K562 (cell line): ENCODE measurements at regions not wholly inside any gene's neighbourhood (a gene's known extent, or its start where the extent isn't known, plus 50 kb on each side); places are given as distances from the start of the nearest gene placed in this dataset.

Experiments
- ATAC-seq: fragments of 200-7000 bp; cut with Tn5 transposase; 3 replicates; pipeline ENCODE4 v1.9.1; 2020; ENCODE audit warnings: moderate library complexity
- BruUV-seq: library from RNA; stranded (reverse); fragments of 400-500 nt; replicated peaks from 2 replicates; lab custom pipeline; 2021; lab: Mats Ljungman, UMichigan
- CTCF ChIA-PET: fragments of 300-600 bp; formaldehyde crosslinking; extraction: SDS; loops from one replicate; lab custom pipeline; 2021; ENCODE audit warnings: low intra/inter-chr PET ratio; lab: Yijun Ruan, JAX
- POLR2A ChIA-PET: fragments of 300-600, 350-650 bp; sonication (Branson Sonifier 250); formaldehyde crosslinking; extraction: SDS; loops from one replicate; lab custom pipeline; 2021; ENCODE audit warnings: antibody characterized with exemption, inconsistent platforms; lab: Yijun Ruan, JAX
- DNase-seq, 4 experiments: peaks; one replicate each; pipeline versions ENCODE4 v3.0.0 to v3.0.0-alpha.2; 2011 to 2018; ENCODE audit warnings: low spot score in 3 of 4, mixed read lengths in 3 of 4; ENCODE audit errors: extremely low read depth in 1 of 4
- FAIRE-seq: peaks from 2 replicates; lab custom pipeline; 2011; peaks lifted over from hg19 to GRCh38; lab: Jason Lieb, UNC
- H2AFZ ChIP-seq: 2 replicates; pipeline ENCODE4 v1.6.0; 2011; ENCODE audit warnings: low read depth, low read length, control low read depth, inconsistent platforms
- H3K27ac ChIP-seq: fragments of 200-600 bp; 3 replicates; pipeline ENCODE4 v1.8.0; 2011; ENCODE audit warnings: low read depth, mild to moderate bottlenecking, control low read depth, inconsistent platforms, low read length, moderate library complexity, mixed read lengths; ENCODE audit errors: extremely low read depth
- H3K27me3 ChIP-seq, 2 experiments: fragments of 300-600 bp in 1 of 2; 2 replicates in 1 of 2; 3 replicates in 1 of 2; pipeline versions ENCODE4 v1.6.0 to v1.8.0; 2011; ENCODE audit warnings: inconsistent platforms in 2 of 2, low read length in 2 of 2, mild to moderate bottlenecking in 1 of 2, mixed read lengths in 1 of 2, moderate library complexity in 1 of 2; ENCODE audit not compliant: control insufficient read depth in 2 of 2, insufficient read depth in 2 of 2
- H3K36me3 ChIP-seq: fragments of 300-600 bp; 3 replicates; pipeline ENCODE4 v1.8.0; 2011; ENCODE audit warnings: mild to moderate bottlenecking, low read length, inconsistent platforms; ENCODE audit not compliant: control insufficient read depth, insufficient read depth
- H3K4me1 ChIP-seq, 2 experiments: fragments of 200-600 bp in 1 of 2; replicated peaks in 1 of 2; 2 replicates in 1 of 2; 3 replicates in 1 of 2; pipeline versions ENCODE4 v1.5.1 to v1.8.0; 2011; ENCODE audit warnings: inconsistent platforms in 2 of 2, low read length in 2 of 2, mild to moderate bottlenecking in 1 of 2, mixed read lengths in 1 of 2, moderate library complexity in 1 of 2; ENCODE audit not compliant: control insufficient read depth in 2 of 2, insufficient read depth in 2 of 2
- H3K4me2 ChIP-seq: 2 replicates; pipeline ENCODE4 v1.6.1; 2011; ENCODE audit warnings: low read length, control low read depth, inconsistent platforms, mixed read lengths; ENCODE audit not compliant: insufficient read depth
- H3K4me3 ChIP-seq: fragments of 200-600 bp; sonication (generic), shearing (Covaris generic); 2 replicates; pipeline ENCODE4 v1.5.1; 2016; ENCODE audit warnings: control low read depth, inconsistent platforms
- H3K79me2 ChIP-seq: fragments of 200-600 bp; 3 replicates; pipeline ENCODE4 v1.8.0; 2011; ENCODE audit warnings: low read length, inconsistent platforms; ENCODE audit not compliant: control insufficient read depth, insufficient read depth
- H3K9ac ChIP-seq, 2 experiments: 2 replicates each; pipeline versions ENCODE4 v1.6.0 to v1.6.1; 2011; ENCODE audit warnings: low read depth in 2 of 2, low read length in 2 of 2, control low read depth in 1 of 2, inconsistent platforms in 1 of 2, mild to moderate bottlenecking in 1 of 2, mixed read lengths in 1 of 2; ENCODE audit not compliant: insufficient read depth in 1 of 2
- H3K9me1 ChIP-seq: one replicate; pipeline ENCODE4 v1.6.0; 2011; ENCODE audit warnings: inconsistent platforms, mild to moderate bottlenecking, low read length, moderate library complexity; ENCODE audit not compliant: control insufficient read depth, insufficient read depth
- H3K9me3 ChIP-seq: replicated peaks from 2 replicates; pipeline ENCODE4 v1.5.1; 2011; ENCODE audit warnings: low read depth, low read length, inconsistent platforms; ENCODE audit not compliant: control insufficient read depth, insufficient read depth
- H4K20me1 ChIP-seq: replicated peaks from 2 replicates; pipeline ENCODE4 v1.6.1; 2011; ENCODE audit warnings: low read length, inconsistent platforms, mixed read lengths; ENCODE audit not compliant: control insufficient read depth, insufficient read depth
- HMG20B ChIP-seq: fragments of 250-450 bp; sonication (Bioruptor Pico); IDR thresholded peaks from 2 replicates; pipeline ENCODE4 v1.5.0; 2021; ENCODE audit warnings: mild to moderate bottlenecking
- JUN ChIP-seq, 2 experiments: sonication (generic) in 1 of 2; formaldehyde crosslinking in 1 of 2; IDR thresholded peaks; 2 replicates each; pipeline versions ENCODE4 v1.6.1 to v1.8.0; 2012 to 2022; ENCODE audit warnings: borderline replicate concordance in 2 of 2, mild to moderate bottlenecking in 2 of 2, improper control_type of control experiment in 1 of 2, low read depth in 1 of 2, low read length in 1 of 2, missing genetic modification reagents in 1 of 2
- JUND ChIP-seq, 2 experiments: IDR thresholded peaks; 2 replicates in 1 of 2; 3 replicates in 1 of 2; pipeline ENCODE4 v1.6.1; 2011; ENCODE audit warnings: borderline replicate concordance in 2 of 2, low read depth in 2 of 2, low read length in 2 of 2, improper control_type of control experiment in 1 of 2, missing biosample characterization in 1 of 2, missing genetic modification characterization in 1 of 2, missing genetic modification reagents in 1 of 2
- RFX7 ChIP-seq: fragments of 250-450 bp; sonication (Bioruptor Pico); IDR thresholded peaks from 2 replicates; pipeline ENCODE4 v1.5.1; 2021; ENCODE audit warnings: mild to moderate bottlenecking
- SMAD2 ChIP-seq: fragments of 150-350 bp; IDR thresholded peaks from 2 replicates; pipeline ENCODE4 v1.6.1; 2014; ENCODE audit warnings: low read depth, mild to moderate bottlenecking, low read length
- TOE1 ChIP-seq, 2 experiments: fragments of 450-650 bp in 1 of 2; sonication (generic) in 1 of 2; formaldehyde crosslinking in 1 of 2; IDR thresholded peaks; 2 replicates each; pipeline versions ENCODE4 v1.7.1 to v1.8.0; 2016 to 2022; ENCODE audit warnings: borderline replicate concordance in 2 of 2, mild to moderate bottlenecking in 2 of 2, antibody characterized with exemption in 1 of 2, inconsistent platforms in 1 of 2, low read depth in 1 of 2, missing genetic modification reagents in 1 of 2, moderate library complexity in 1 of 2
- WGBS: fragments of 100-300 bp; shearing (Covaris generic); methylation state at CpG from one replicate; pipeline ENCODE4 v1.1.6; 2016; ENCODE audit warnings: low coverage, mixed read lengths; ENCODE audit not compliant: insufficient coverage; ENCODE audit errors: missing lambda C conversion rate; 5-methylcytosine and 5-hydroxymethylcytosine counted together
- in situ Hi-C: fragments of 300-500 bp; cut with MboI; formaldehyde crosslinking; loops from 4 replicates; pipeline ENCODE4 v1.15.0; 2018; ENCODE audit warnings: inconsistent platforms, mixed read lengths
- intact Hi-C: fragments of 100-400 bp; cut with micrococcal nuclease; formaldehyde crosslinking; loops from 2 replicates; pipeline ENCODE4 v1.14.2; 2022

- Histone ChIP-seq H3K9ac (no peak overlapping the region), H3K79me2 (no peaks in the 10 kb centered on the region), H3K4me2 (no peak overlapping the region), H3K4me3 (no peak overlapping the region), H3K27ac (no peak overlapping the region), H3K36me3 (no peaks in the 10 kb centered on the region), H2AFZ (no peak overlapping the region), H3K9me3 (no peaks in the 10 kb centered on the region), H3K9me1 (no peaks in the 10 kb centered on the region), H4K20me1 (no peaks in the 10 kb centered on the region), H3K4me1 (no peaks in the 10 kb centered on the region), H3K27me3 (no peaks in the 10 kb centered on the region)
- in situ Hi-C loops: no loop called here
- TF ChIP-seq RFX7 (CRISPR knock-in tag) (no peak), JUND (IDR thresholded peaks at IDR 0.05; ENCODE audit: borderline replicate concordance, low read depth, low read length) (no peak), JUND (tag; IDR thresholded peaks at IDR 0.05; ENCODE audit: borderline replicate concordance, low read depth, low read length) (no peak), JUN (IDR thresholded peaks at IDR 0.05; ENCODE audit: borderline replicate concordance, low read depth, low read length) (no peak), JUN (CRISPR knock-in tag; IDR thresholded peaks at IDR 0.05; ENCODE audit: borderline replicate concordance) (no peak), SMAD2 (no peak), HMG20B (CRISPR knock-in tag) (no peak), TOE1 (IDR thresholded peaks at IDR 0.05; ENCODE audit: borderline replicate concordance) (no peak), TOE1 (CRISPR knock-in tag; IDR thresholded peaks at IDR 0.05; ENCODE audit: borderline replicate concordance, low read depth) (no peak)
- BruUV-seq: no TSS peak
- ChIA-PET POLR2A (no interaction called here), CTCF (no interaction called here)
- whole genome bisulfite sequencing: 0% methylated on average over 2 of the region's 2 CpGs
- no peak for ATAC-seq
- intact Hi-C loops: no loop called here
- no peak for FAIRE-seq
- no peak for DNase-seq
Measured at GRCh38 chr18:37702841-37703240, 137.2 kb upstream of the CELF4 start.
